Smooth muscle cell (in vitro differentiated cells): ENCODE measurements at regions not wholly inside any gene's neighbourhood (a gene's known extent, or its start where the extent isn't known, plus 50 kb on each side); places are given as distances from the start of the nearest gene placed in this dataset.

Experiments used
- DNase-seq: peaks from one replicate; lab custom pipeline; 2025; ENCODE audit not compliant: unreplicated experiment; lab: John Stamatoyannopoulos, UW
- H2AFZ ChIP-seq: fragments of 200-600 bp; sonication (generic); 2 replicates; pipeline ENCODE4 v1.6.0; 2016; ENCODE audit warnings: antibody characterized with exemption, low read depth, mild to moderate bottlenecking
- H3F3A ChIP-seq: fragments of 200-600 bp; sonication (generic); 2 replicates; pipeline ENCODE4 v1.6.0; 2017; ENCODE audit warnings: antibody characterized with exemption, low read depth
- H3K27ac ChIP-seq: fragments of 200-600 bp; sonication (generic); 2 replicates; pipeline ENCODE4 v1.5.1; 2016; ENCODE audit warnings: low read depth, mild to moderate bottlenecking
- H3K27me3 ChIP-seq: fragments of 200-600 bp; sonication (generic); 2 replicates; pipeline ENCODE4 v1.6.1; 2016; ENCODE audit warnings: low read depth, mild to moderate bottlenecking
- H3K36me3 ChIP-seq: fragments of 200-600 bp; sonication (generic); 2 replicates; pipeline ENCODE4 v1.5.1; 2016; ENCODE audit warnings: low read depth
- H3K4me1 ChIP-seq: fragments of 200-600 bp; sonication (generic); 2 replicates; pipeline ENCODE4 v1.5.1; 2016; ENCODE audit warnings: low read depth
- H3K4me2 ChIP-seq: fragments of 200-600 bp; sonication (generic); 2 replicates; pipeline ENCODE4 v1.6.0; 2016; ENCODE audit warnings: mild to moderate bottlenecking
- H3K4me3 ChIP-seq: fragments of 200-600 bp; sonication (generic); 2 replicates; pipeline ENCODE4 v1.5.1; 2016; ENCODE audit warnings: mild to moderate bottlenecking
- H3K79me2 ChIP-seq: fragments of 200-600 bp; sonication (generic); 2 replicates; pipeline ENCODE4 v1.6.0; 2016; ENCODE audit warnings: low read depth, mild to moderate bottlenecking
- H3K9ac ChIP-seq: fragments of 200-600 bp; sonication (generic); 2 replicates; pipeline ENCODE4 v1.6.0; 2016; ENCODE audit warnings: low read depth
- H3K9me3 ChIP-seq: fragments of 200-600 bp; sonication (generic); replicated peaks from 2 replicates; pipeline ENCODE4 v1.5.1; 2016; ENCODE audit warnings: low read depth
- H4K20me1 ChIP-seq: fragments of 200-600 bp; sonication (generic); 2 replicates; pipeline ENCODE4 v1.6.0; 2016; ENCODE audit warnings: low read depth
- CTCF ChIP-seq: fragments of 200-600 bp; sonication (generic); IDR thresholded peaks from 2 replicates; pipeline ENCODE4 v1.5.1; 2017; ENCODE audit warnings: borderline replicate concordance, mild to moderate bottlenecking, antibody characterized with exemption; ENCODE audit not compliant: insufficient read depth, poor library complexity, severe bottlenecking
- WGBS: methylation state at CpG from one replicate; pipeline ENCODE4 v1.1.7; 2016; ENCODE audit warnings: low lambda C conversion rate; 5-methylcytosine and 5-hydroxymethylcytosine counted together

DNA sequence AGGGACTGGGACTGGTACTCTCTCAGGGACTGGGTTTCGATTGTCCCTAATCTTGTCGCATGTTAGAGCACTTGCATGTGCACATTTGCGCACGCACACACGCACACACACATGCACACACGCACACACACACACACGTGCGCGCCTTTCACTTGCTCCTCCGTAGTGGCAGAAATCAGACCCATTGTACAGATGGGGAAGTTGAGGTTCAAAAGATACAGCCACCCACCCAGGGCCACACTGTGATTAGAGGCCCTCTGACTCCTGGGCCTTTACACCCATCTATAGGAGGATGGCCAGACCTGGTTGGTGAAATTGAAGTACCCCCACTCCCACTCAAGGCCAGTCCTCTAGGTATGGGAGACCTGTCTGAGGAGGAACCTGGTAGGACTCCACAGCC lies 167.8 kb upstream of the LHX5 start:
- no peak for DNase-seq
- no peaks in the 10 kb centered on the region for H3F3A ChIP-seq
- H3K4me2 ChIP-seq, result no peak overlapping the region
- no peak overlapping the region for H3K4me3 ChIP-seq
- no peak overlapping the region for H3K9ac ChIP-seq
- no peaks in the 10 kb centered on the region for H3K9me3 ChIP-seq
- H3K36me3 ChIP-seq, result no peaks in the 10 kb centered on the region
- peaks cover 7% of the 10 kb centered on the region for H3K4me1 ChIP-seq
- WGBS, result 90% methylated on average over 10 of the region's 10 CpGs
- H3K27me3 ChIP-seq, result peaks cover 78% of the 10 kb centered on the region
- no peak overlapping the region for H3K27ac ChIP-seq
- no peaks in the 10 kb centered on the region for H3K79me2 ChIP-seq
- no peaks in the 10 kb centered on the region for H4K20me1 ChIP-seq
- no peak for TF ChIP-seq CTCF
- no peak overlapping the region for H2AFZ ChIP-seq

DNA sequence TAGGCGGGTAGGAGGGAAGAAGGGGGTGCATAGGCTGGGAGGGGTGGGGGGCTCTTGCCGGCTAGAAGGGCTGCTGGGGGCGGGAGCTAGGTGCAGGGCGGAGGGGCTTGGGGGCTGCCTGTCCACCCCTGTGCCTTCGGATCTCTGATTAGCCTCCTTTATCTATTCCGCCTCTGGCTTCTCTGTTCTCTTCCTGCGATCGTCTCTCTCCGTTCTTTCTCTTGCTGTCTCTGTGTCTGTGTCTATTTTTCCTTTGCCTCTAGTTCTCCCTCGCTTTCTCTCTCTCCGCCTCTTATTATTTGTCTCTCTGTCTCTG lies 166.7 kb upstream of the LHX5 start:
- Histone ChIP-seq H3K4me3 (no peak overlapping the region), H3K79me2 (no peaks in the 10 kb centered on the region), H2AFZ (no peak overlapping the region), H4K20me1 (no peaks in the 10 kb centered on the region), H3K27ac (no peak overlapping the region), H3K4me1 (peaks cover 12% of the 10 kb centered on the region), H3K36me3 (no peaks in the 10 kb centered on the region), H3K9me3 (no peaks in the 10 kb centered on the region), H3K27me3 (peaks cover 71% of the 10 kb centered on the region), H3K4me2 (no peak overlapping the region), H3F3A (no peaks in the 10 kb centered on the region), H3K9ac (no peak overlapping the region)
- DNase-seq, result no peak
- TF ChIP-seq CTCF, result no peak
- 40% methylated on average over 6 of the region's 11 CpGs for WGBS

GRCh38 chr12:113634982-113635381 lies 163.3 kb upstream of the LHX5 start:
- WGBS, result 82% methylated on average over 8 of the region's 8 CpGs

DNA sequence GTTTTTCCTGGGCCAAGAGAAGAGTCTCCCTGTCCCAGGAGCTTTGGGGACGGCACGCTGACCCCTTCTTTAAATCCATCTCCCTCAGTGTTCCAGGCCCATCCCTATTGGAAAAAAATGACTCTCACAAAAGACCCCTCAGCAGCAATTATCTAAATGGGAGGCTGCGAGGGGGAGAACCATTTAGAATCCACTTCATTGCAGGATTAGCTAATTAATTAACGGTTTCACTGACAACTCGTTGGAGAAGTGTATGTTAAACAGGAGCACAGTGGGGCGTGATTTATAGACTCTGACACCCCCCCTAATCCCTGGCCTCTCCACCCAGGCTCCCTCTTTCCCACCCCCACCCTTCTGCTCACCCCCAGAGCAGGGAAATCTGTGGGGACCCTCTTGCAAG lies 162.8 kb upstream of the LHX5 start:
- no peak for TF ChIP-seq CTCF

More at GRCh38 chr12:113634982-113635381, 163.3 kb upstream of the LHX5 start:
- no peak for TF ChIP-seq CTCF
- Histone ChIP-seq H3K9me3 (peaks cover 5% of the 10 kb centered on the region), H2AFZ (no peak overlapping the region), H3K27ac (no peak overlapping the region), H4K20me1 (no peaks in the 10 kb centered on the region), H3K79me2 (no peaks in the 10 kb centered on the region), H3K4me2 (no peak overlapping the region), H3K4me3 (no peak overlapping the region), H3K4me1 (peaks cover 12% of the 10 kb centered on the region), H3K27me3 (peaks cover 44% of the 10 kb centered on the region), H3F3A (no peaks in the 10 kb centered on the region), H3K36me3 (no peaks in the 10 kb centered on the region), H3K9ac (no peak overlapping the region)
- DNase-seq, result no peak

More for the DNA sequence above, 162.8 kb upstream of the LHX5 start:
- Histone ChIP-seq H3K4me2 (no peak overlapping the region), H3K79me2 (no peaks in the 10 kb centered on the region), H4K20me1 (no peaks in the 10 kb centered on the region), H3K4me1 (peaks cover 12% of the 10 kb centered on the region), H3K9ac (no peak overlapping the region), H2AFZ (no peak overlapping the region), H3K4me3 (no peak overlapping the region), H3K27me3 (peaks cover 40% of the 10 kb centered on the region), H3F3A (no peaks in the 10 kb centered on the region), H3K27ac (no peak overlapping the region), H3K9me3 (peaks cover 5% of the 10 kb centered on the region), H3K36me3 (no peaks in the 10 kb centered on the region)
- 79% methylated on average over 6 of the region's 6 CpGs for WGBS
- no peak for DNase-seq
